Ramos (cell line): ENCODE measurements at regions not wholly inside any gene's neighbourhood (a gene's known extent, or its start where the extent isn't known, plus 50 kb on each side); places are given as distances from the start of the nearest gene placed in this dataset.
"Not testable (repeated sequence)": the region's sequence is repeated elsewhere in the genome, so short reads cannot be mapped to it uniquely, and the experiment has no call there.

ENCODE experiments used
- in situ Hi-C: fragments of 300-500 bp; cut with MboI; formaldehyde crosslinking; loops from one replicate; pipeline ENCODE4 v1.14.3; 2022; ENCODE audit warnings: low sequenced_read_pairs; ENCODE audit not compliant: unreplicated experiment

DNA sequence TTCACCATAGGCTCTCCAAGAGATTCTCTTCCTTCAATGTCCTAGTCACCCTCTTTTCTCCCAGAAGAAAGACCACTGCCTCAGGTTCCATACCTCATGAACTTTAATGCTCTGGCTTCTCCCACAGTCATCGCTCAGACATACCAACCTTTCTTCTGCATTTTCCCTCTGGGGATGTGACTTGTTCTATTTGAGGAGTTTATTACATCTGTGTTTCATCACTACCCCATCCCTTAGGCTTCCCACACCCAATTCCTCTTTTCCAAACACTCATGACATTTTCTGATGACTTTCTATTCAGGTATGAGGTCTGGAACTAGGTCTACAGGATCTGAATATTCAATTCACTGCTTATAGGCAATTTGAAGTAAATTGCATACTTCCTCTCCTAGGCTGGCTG lies 298.6 kb upstream of the MAP2 start:
- in situ Hi-C loops = no loop called here

- in situ Hi-C loops = no loop called here
Observed at GRCh38 chr2:209138079-209138478, 285.8 kb upstream of the MAP2 start.

DNA sequence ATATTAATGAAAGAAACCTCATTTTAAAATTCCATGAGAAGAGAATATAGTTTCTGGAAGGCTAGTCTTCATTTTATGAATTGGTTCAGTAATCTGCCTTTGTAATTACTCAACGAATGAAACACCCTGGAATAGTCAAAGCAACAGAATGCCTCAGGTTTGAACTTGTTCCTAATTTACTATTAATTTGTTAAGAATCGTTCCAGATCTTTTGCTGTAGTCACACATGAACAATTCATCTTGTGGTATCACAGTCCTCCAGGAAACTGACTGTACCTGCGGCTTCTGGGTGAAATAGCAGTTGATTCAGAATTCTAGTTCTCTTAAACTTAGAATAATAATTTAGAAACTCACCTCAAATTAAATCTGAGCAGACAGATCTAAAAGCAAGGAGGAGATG lies 282.7 kb upstream of the MAP2 start:
- in situ Hi-C loops = no loop called here

GRCh38 chr2:209141818-209142217 lies 282.0 kb upstream of the MAP2 start:
- in situ Hi-C loops = no loop called here

DNA sequence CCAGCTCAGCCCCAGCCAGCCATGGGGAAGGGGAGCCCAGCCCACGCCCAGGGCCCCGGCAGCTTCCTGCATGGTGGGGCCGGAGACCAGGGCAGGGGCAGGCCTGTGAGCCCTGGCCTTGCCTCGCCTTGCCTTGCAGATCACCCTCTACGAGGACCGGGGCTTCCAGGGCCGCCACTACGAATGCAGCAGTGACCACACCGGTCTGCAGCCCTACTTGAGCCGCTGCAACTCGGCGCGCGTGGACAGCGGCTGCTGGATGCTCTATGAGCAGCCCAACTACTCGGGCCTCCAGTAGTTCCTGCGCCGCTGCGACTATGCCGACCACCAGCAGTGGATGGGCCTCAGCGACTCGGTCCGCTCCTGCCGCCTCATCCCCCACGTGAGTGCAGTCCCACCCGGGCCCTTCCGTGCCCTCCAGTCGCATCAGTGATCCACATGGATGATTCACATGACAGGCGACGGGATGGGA lies 278.6 kb upstream of the MAP2 start:
- in situ Hi-C loops = not testable (repeated sequence)

DNA sequence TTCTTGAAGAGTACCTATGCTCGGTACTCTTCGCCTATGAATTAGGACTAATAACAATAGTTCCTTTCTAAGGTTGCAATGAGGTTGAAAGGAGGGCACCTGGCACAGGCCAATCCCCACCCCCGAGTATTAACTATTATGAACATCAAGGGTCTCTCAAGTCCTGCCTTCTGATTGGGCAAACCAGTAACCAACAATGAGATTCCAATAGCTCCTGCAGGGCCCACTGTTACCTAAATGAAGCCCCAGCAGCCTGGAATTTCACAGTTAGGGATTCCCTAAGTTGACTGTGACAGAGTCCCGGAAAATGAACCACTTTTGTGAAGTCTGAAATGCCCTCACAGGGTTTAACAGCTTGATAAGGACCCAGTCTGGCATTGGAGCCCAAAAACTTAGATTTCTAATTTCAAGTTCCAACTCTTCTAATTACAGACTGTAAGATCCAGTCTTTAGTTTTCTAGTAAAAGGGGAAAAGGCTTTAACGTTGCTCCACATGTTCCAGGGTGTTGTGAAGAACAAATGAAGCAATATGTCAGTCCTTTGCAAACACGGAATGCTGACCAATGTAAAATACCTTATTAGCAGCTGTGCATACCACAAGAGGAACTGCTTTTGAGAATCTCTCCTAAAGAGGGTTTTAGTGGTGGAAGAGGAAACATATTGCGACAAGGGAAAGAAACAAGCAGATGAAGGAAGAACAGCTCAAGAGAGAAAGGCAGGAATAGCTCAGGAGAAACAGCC lies 277.7 kb upstream of the MAP2 start:
- in situ Hi-C loops = no loop called here

DNA sequence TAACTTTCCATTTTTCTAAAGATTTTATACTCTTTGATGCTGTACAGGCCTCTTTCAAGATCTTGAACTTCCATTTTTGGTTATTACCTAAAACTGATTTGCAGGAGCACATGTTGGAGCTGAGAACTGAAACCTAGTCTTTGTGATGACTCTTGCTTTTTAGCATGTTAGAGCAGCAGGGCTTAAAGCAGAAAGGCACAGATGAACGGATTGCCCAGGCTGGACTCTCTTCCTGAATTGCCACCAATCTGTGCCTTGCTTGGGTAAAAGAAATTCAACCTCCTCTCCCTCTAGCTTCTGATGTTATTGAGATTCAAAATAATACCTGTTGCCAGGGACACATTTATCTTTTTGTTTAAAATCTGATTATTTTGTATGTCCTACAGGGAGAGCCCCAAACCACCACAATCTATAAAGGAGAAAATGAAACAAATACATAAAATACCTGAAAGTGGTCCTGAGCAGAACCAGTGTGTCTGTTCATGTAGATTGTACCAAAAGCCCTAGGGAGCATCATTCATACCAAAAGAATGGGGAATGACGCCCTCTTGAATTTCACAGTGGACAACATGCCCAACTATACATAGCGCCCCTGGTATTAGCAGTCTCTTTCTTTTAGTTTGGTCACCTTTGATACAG lies 277.0 kb upstream of the MAP2 start:
- in situ Hi-C loops = no loop called here

- in situ Hi-C loops = no loop called here
Observed at GRCh38 chr2:209147981-209148380, 275.9 kb upstream of the MAP2 start.

- in situ Hi-C loops = no loop called here
Observed at GRCh38 chr2:209160800-209161588, 262.9 kb upstream of the MAP2 start.

DNA sequence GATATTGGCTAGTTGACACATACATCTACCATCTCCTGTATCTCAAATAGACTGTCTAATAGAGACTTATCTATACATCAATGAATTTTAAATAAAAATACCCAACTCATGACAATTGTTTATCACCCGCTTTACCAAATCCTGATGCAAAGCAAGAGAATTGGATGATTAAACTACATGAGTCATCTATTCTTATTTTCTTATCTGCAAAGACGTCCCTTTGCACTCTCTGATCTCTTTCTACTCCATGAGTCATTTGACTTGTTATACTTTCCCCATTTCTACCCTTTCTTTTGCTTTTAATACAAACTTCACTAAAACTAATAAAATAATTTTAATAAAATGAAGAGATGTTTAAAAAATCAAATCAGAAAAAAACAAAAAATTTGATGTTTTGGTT lies 261.7 kb upstream of the MAP2 start:
- in situ Hi-C loops = no loop called here

DNA sequence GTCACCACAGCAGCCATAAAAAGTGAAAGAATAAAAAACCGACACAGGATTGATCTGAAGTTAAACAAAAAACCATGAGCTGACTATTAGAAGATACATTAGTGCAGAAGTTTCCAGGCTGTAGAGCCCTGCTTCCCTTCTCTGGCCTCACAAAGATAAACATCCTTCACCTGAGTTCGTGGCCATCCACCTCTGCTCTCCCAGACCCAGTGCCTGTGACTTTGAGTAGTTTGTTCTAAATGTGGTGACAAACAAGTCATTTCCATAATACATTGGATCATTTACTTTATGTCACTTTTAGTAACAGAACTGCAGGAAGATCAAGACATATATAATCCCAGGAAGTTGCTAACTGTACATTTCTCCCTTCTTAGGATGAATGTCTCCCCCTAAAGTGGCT lies 241.9 kb upstream of the MAP2 start:
- in situ Hi-C loops = no loop called here

DNA sequence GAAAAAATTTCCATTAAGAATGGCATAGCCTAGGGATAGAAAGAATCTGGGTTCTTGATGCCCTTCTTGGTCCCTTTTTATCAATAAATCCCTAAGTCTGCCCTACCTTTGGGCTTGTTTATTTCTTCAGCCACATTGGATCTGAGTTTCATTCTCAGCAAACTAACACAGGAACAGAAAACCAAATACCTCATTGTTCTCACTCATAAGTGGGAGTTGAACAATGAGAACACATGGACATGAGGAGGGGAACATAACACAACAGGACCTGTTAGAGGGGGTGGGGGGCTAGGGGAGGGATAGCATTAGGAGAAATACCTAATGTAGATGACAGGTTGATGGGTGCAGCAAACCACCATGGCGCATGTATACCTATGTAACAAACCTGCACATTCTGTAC lies 237.0 kb upstream of the MAP2 start:
- in situ Hi-C loops = not testable (repeated sequence)

GRCh38 chr2:209189893-209190292 lies 234.0 kb upstream of the MAP2 start:
- in situ Hi-C loops = no loop called here

DNA sequence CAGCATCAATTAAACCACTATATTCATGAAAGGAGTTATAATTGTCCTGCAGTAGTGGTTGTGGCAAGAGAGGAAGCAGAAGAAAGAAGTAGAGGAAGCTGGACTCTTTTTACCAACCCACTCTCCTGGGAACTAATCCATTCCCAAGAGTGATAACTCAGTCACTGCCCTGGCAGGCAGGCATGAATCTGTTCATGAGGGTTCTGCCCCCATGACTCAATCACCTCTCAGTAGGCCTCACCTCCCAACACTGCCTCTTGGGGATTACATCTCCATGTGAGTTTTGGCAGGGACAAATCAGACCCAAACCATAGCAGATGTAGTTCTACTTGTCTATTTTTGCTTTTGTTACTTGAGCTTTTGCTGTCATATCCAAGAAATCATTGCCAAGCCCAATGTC lies 232.7 kb upstream of the MAP2 start:
- in situ Hi-C loops = no loop called here

DNA sequence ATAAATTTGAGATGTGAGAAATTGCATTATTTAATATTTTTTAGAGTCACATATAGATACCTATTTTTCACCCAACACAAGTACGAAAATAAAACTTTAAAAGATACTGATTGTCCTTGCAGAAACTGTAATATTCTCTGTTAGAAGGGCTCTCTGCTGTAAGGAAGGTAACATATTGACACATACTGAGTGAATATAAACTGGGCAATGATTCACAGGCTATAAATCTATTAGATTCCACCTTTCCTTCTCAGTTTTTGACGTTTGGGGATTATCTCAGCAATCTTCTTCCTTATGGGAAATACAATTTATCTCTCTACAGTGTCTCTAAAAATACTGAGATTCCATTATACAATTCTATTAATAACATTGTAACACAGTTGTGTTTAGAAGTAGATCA lies 229.1 kb upstream of the MAP2 start:
- in situ Hi-C loops = no loop called here

DNA sequence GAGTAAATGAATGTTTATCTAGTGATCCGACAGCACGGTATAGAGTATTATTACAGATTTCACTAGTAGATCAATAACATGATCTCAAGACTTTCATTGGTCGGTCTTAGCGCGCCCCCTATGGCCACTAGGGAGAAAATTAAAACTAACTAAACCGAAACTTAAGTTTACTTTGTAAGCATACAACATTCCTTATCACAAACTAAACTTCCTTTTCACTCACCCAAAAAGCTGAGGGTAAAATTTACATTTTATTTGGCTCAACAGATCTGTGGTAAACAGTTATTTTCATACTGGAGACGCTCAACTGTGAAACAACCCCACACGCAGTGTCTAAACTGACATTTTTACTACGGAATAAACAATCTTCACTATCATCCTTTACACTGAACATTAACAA lies 215.6 kb upstream of the MAP2 start:
- in situ Hi-C loops = no loop called here

- in situ Hi-C loops = no loop called here
Observed at GRCh38 chr2:209209943-209210342, 213.9 kb upstream of the MAP2 start.

DNA sequence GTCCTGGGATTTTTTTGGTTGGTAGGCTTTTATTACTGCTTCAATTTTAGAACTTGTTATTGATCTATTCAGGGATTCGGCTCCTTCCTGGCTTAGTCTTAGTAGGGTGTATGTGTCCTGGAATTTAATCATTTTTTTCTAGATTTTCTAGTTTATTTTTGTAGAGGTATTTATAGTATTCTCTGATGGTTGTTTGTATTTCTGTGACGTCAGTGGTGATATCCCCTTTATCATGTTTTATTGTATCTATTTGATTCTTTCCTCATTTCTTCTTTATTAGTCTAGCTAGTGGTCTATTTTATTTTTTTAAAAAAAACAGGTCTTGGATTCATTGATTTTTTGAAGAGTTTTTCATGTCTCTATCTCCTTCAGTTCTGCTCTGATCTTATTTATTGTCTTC lies 193.3 kb upstream of the MAP2 start:
- in situ Hi-C loops = no loop called here

GRCh38 chr2:209236377-209236776 lies 187.5 kb upstream of the MAP2 start:
- in situ Hi-C loops = no loop called here

- in situ Hi-C loops = no loop called here
Observed at GRCh38 chr2:209238765-209239584, 184.9 kb upstream of the MAP2 start.

GRCh38 chr2:209239585-209239938 lies 184.3 kb upstream of the MAP2 start:
- in situ Hi-C loops = no loop called here
